ENCODE measurements at regions not wholly inside any gene's neighbourhood (a gene's known extent, or its start where the extent isn't known, plus 50 kb on each side); places are given as distances from the start of the nearest gene placed in this dataset.

GRCh38 chr6:15862810-15863209 lies 200.0 kb upstream of the DTNBP1 start:
- TF ChIP-seq ZNF704 (tag by site-specific recombination; IDR thresholded peaks at IDR 0.05) (no peak), CTCF (tag by site-specific recombination; IDR thresholded peaks at IDR 0.05) (no peak), ZNF37A (tag by site-specific recombination; IDR thresholded peaks at IDR 0.05) (no peak), ZBTB10 (tag by site-specific recombination; IDR thresholded peaks at IDR 0.05) (no peak), ZNF324 (tag by site-specific recombination; IDR thresholded peaks at IDR 0.05) (no peak), GLIS1 (tag by site-specific recombination; IDR thresholded peaks at IDR 0.05) (no peak), ZNF26 (tag by site-specific recombination; IDR thresholded peaks at IDR 0.05) (no peak), ZNF148 (tag by site-specific recombination; IDR thresholded peaks at IDR 0.05; ENCODE audit: borderline replicate concordance) (no peak), HOXC10 (CRISPR knock-in tag; IDR thresholded peaks at IDR 0.05) (no peak), ZBTB21 (tag by site-specific recombination; IDR thresholded peaks at IDR 0.05) (no peak)
